GM12864 (cell line): ENCODE measurements at regions not wholly inside any gene's neighbourhood (a gene's known extent, or its start where the extent isn't known, plus 50 kb on each side); places are given as distances from the start of the nearest gene placed in this dataset.
A peak's percentile ranks its signal among the peaks of the same experiment; 100 is the strongest.
"Not testable (repeated sequence)": the region's sequence is repeated elsewhere in the genome, so short reads cannot be mapped to it uniquely, and the experiment has no call there.

Source experiments
- DNase-seq: peaks from one replicate; pipeline ENCODE4 v3.0.0-alpha.2; 2011; ENCODE audit warnings: low read depth
- H3K4me3 ChIP-seq: 2 replicates; pipeline ENCODE4 v1.5.1; 2011; ENCODE audit warnings: mild to moderate bottlenecking, low read depth, low read length, control low read depth
- TF ChIP-seq, protein P1 (sequence below): IDR thresholded peaks from 2 replicates; pipeline ENCODE4 v1.5.1; 2011; ENCODE audit warnings: low read depth, mild to moderate bottlenecking, moderate library complexity, low read length, control low read depth, inconsistent platforms; ENCODE audit errors: missing control alignments

DNA sequence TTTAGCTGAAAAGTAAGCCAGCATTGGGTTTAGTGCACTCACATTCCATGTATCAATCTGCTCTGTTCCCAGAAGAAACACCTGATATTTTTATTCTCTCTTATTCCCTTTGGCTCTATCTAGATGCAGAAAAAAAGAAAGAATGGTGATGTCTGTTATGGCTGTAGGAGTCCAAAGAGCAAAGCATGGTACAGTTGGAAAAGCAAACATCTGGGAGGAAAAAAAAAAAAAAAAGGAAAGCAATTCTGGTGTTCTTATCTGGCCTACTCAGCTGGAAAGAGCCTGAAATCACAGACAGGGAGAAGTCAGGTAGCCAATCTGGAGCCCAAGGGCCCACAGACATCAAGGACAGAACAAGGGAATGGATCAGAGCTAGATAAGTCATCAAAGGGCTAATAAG lies 293.9 kb downstream of the DUSP6 start:
- no peak overlapping the region for H3K4me3 ChIP-seq
- TF ChIP-seq, protein P1, sequence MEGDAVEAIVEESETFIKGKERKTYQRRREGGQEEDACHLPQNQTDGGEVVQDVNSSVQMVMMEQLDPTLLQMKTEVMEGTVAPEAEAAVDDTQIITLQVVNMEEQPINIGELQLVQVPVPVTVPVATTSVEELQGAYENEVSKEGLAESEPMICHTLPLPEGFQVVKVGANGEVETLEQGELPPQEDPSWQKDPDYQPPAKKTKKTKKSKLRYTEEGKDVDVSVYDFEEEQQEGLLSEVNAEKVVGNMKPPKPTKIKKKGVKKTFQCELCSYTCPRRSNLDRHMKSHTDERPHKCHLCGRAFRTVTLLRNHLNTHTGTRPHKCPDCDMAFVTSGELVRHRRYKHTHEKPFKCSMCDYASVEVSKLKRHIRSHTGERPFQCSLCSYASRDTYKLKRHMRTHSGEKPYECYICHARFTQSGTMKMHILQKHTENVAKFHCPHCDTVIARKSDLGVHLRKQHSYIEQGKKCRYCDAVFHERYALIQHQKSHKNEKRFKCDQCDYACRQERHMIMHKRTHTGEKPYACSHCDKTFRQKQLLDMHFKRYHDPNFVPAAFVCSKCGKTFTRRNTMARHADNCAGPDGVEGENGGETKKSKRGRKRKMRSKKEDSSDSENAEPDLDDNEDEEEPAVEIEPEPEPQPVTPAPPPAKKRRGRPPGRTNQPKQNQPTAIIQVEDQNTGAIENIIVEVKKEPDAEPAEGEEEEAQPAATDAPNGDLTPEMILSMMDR = no peak
- no peak for DNase-seq

DNA sequence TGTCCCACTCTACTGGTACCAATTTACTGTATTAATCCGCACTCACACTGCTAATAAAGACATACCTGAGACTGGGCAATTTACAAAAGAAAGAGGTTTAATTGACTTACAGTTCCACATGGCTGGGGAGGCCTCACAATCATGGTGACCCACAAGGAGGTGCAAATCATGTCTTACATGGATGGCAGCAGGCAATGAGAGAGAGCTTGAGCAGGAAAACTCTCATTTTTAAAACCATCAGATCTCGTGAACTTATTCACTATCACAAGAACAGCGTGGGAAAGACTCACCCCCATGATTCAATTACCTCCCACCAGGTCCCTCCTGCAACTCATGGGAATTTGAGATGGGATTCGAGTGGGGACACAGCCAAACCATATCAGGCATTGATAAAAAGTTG lies 298.5 kb downstream of the DUSP6 start:
- DNase-seq, H3K4me3 ChIP-seq: not testable (repeated sequence)

DNA sequence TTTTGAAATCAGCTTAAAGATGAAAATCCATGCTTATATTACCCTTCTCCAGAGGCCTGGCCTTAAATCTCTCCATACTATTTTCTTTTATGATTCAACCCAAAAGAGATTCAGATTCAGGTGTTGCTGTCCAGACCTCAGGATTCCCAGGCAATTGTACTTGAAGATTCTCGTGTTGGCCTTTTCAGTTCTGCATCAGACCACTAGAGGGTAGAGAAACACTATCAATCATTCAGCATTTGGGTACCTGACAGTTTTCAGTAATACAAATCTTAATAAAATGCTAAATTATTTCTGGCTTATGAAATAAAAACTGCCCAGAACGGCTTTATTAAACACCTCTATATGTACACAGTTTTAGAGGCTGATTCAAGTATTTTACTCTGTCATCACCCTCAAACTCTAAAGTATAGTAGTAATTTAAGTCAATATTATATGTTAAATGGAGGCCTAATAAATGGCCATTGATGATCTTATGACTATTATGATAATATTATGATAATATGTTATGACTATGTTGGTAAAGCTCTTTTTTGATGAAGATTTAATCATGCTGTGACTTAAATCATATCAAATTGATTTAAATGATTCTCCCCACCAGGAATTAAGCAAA lies 301.1 kb downstream of the DUSP6 start:
- DNase-seq = no peak
- no peak overlapping the region for H3K4me3 ChIP-seq
- TF ChIP-seq, protein P1 = peak; percentile 68

DNA sequence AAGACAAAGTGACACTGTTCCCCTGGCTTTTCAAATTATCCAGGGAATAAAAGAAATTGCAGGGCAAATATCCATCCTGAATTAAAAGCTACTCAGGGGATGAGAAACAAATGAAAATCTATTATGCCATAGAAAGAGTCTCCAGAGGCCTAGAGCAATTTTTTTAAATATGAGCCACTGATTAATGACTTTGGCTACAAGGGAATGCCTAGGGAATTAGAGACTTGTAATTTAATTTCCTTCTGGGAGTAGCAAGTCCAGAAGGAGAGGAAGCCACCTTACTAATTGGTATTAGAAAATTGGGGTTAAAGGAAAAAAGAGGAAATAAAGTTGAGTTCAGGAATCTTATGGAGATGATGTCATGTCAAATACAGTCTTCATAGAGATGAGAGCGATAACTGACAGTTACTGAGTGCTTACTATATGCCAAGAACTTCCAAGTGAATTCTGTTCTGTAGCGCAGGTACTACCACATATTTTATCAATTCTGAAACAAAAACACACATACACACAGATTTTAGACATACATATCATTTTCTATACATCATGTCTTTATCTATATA lies 304.4 kb downstream of the DUSP6 start:
- no peak overlapping the region for H3K4me3 ChIP-seq
- TF ChIP-seq, protein P1 = no peak
- no peak for DNase-seq

DNA sequence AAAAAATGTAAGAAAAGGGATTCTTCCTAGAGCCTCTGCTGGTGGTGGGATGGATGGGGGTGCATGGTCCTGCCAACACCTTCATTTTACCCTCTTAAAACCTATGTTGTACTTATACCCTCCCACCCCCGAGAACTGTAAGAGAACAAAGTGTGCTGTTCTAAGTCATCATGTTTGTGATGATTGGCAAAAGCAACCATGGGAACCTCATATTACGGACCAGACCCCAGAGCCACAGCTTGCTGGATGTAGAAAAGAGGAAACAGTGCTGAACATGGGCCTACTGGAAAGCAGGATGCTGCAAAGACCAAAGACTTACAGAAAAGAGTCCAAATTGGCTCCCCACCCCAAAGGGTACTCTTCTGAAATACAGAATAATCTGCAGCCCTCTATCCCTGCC lies 311.2 kb downstream of the DUSP6 start:
- DNase-seq = no peak
- no peak overlapping the region for H3K4me3 ChIP-seq
- TF ChIP-seq, protein P1 = no peak

DNA sequence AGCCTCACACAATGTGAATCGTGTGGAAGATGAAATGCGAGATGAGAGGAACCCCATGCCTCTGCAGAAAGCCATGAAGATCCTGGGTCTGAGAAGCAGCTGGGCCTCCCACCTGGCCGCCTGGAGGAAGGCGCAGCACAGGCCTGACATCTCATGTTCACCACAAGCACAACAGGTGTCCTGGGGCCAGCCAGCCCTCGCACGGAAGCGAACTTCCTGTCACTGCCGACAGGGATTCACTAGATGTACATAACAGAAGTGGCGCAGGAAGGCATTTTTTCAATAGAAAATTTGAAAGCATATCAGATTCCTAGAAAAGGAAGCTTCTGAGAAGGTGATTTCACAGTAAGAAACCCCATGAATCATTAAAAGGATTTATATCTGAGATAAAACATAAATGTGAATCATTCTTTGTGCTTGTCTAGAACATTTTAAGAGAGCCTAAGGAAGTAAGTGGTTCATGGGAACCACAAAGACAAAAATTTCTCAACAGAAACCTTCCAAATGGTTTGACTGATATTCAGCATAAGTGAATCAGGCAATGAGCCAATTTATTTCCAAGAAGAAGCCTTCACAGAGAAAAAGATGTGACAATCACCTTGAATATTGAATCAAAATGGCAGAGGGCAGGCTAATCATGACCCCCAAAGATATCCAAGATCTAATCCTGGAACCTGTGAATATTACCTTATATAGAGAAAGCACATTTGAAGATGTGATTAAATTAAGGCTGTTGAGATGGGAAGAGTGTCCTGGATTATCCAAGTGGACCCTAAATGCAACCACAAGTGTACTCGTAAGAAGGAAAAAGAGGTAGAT lies 311.9 kb downstream of the DUSP6 start:
- TF ChIP-seq, protein P1 = no peak
- peak; percentile 51 for DNase-seq
- H3K4me3 ChIP-seq = no peak overlapping the region

DNA sequence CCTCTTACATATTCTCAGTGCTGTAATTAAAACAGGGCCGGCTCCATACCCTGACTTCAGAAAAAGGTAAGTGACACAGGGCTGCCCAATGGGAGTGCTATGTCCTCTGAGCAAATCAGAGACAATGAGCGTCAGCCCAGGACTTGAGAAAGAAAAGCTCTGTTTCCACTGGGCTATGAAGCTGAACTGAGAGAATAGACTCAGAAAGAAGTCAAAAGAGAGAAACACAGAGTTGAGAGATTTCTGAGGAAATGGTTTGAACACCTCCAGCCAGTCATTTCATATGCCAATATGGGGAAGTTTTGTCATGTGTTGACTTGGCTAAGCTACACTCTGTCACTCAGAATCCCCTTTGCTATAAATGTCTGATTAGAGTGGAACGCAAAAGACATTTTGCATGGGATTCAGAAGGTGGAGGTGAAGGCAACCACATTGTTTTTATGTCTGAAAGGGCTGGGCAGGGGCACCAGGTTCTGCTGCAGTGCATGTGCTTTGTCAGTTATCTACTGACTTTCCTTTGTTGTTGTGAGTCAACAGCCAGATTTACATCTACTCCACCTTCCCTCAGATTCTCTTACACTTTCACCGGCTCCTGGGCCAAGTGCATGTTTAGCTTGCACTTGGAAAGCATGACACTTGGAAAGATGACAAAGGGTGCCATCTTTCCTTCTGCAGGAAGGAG lies 313.3 kb downstream of the DUSP6 start:
- DNase-seq = no peak
- TF ChIP-seq, protein P1 = no peak

More for the DNA sequence above, 313.3 kb downstream of the DUSP6 start:
- no peak overlapping the region for H3K4me3 ChIP-seq
